DOHH2 (cell line): ENCODE measurements at regions not wholly inside any gene's neighbourhood (a gene's known extent, or its start where the extent isn't known, plus 50 kb on each side); places are given as distances from the start of the nearest gene placed in this dataset.

Experiments used
- H3F3A ChIP-seq: fragments of 200-600 bp; sonication (generic), shearing (Covaris generic); 2 replicates; pipeline ENCODE4 v1.6.0; 2016; ENCODE audit warnings: antibody characterized with exemption, mild to moderate bottlenecking; ENCODE audit not compliant: control insufficient read depth, insufficient read depth
- H3K27ac ChIP-seq: fragments of 200-600 bp; sonication (generic); 2 replicates; pipeline ENCODE4 v1.5.1; 2014; ENCODE audit warnings: low read depth, mild to moderate bottlenecking, low read length, moderate library complexity
- H3K27me3 ChIP-seq: fragments of 200-600 bp; sonication (generic); 2 replicates; pipeline ENCODE4 v1.6.1; 2014; ENCODE audit warnings: mild to moderate bottlenecking, low read length, mixed read lengths; ENCODE audit not compliant: control insufficient read depth
- H3K36me3 ChIP-seq: fragments of 200-600 bp; sonication (generic); 2 replicates; pipeline ENCODE4 v1.6.1; 2014; ENCODE audit warnings: mild to moderate bottlenecking, low read length, moderate library complexity, mixed read lengths; ENCODE audit not compliant: control insufficient read depth
- H3K4me1 ChIP-seq: fragments of 200-600 bp; sonication (generic); 2 replicates; pipeline ENCODE4 v1.6.1; 2014; ENCODE audit warnings: mild to moderate bottlenecking, low read length, mixed read lengths; ENCODE audit not compliant: control insufficient read depth
- H3K4me2 ChIP-seq: fragments of 200-600 bp; sonication (generic); 2 replicates; pipeline ENCODE4 v1.6.0; 2014; ENCODE audit warnings: mild to moderate bottlenecking, low read length, moderate library complexity
- H3K4me3 ChIP-seq: fragments of 200-600 bp; sonication (generic); 2 replicates; pipeline ENCODE4 v1.5.1; 2014; ENCODE audit warnings: mild to moderate bottlenecking, low read length, mixed read lengths
- H3K79me2 ChIP-seq: fragments of 200-600 bp; sonication (generic); 2 replicates; pipeline ENCODE4 v1.6.1; 2014; ENCODE audit warnings: mild to moderate bottlenecking, low read length, mixed read lengths; ENCODE audit not compliant: control insufficient read depth
- H3K9me2 ChIP-seq: fragments of 200-600 bp; sonication (generic); replicated peaks from 2 replicates; pipeline ENCODE4 v1.6.1; 2014; ENCODE audit warnings: mild to moderate bottlenecking, low read length, mixed read lengths; ENCODE audit not compliant: control insufficient read depth
- H3K9me3 ChIP-seq: fragments of 200-600 bp; sonication (generic); 2 replicates; pipeline ENCODE4 v1.6.1; 2014; ENCODE audit warnings: antibody characterized with exemption, low read length, mixed read lengths; ENCODE audit not compliant: control insufficient read depth, insufficient read depth
- H4K20me1 ChIP-seq: fragments of 200-600 bp; sonication (generic); 2 replicates; pipeline ENCODE4 v1.6.0; 2014; ENCODE audit warnings: low read depth, mild to moderate bottlenecking, antibody characterized with exemption, low read length, moderate library complexity; ENCODE audit not compliant: control insufficient read depth, insufficient read depth
- EZH2phosphoT487 ChIP-seq: fragments of 200-600 bp; sonication (generic); IDR thresholded peaks from 2 replicates; pipeline ENCODE4 v1.6.1; 2017; ENCODE audit warnings: borderline replicate concordance, mild to moderate bottlenecking, antibody characterized with exemption, low read length, moderate library complexity, mixed read lengths
- TF ChIP-seq, protein P1 (sequence below): fragments of 200-600 bp; sonication (generic); IDR thresholded peaks from one replicate; pipeline ENCODE4 v1.5.1; 2014; ENCODE audit warnings: antibody characterized with exemption, mild to moderate bottlenecking, low read depth, low read length; ENCODE audit not compliant: poor library complexity, severe bottlenecking

DNA sequence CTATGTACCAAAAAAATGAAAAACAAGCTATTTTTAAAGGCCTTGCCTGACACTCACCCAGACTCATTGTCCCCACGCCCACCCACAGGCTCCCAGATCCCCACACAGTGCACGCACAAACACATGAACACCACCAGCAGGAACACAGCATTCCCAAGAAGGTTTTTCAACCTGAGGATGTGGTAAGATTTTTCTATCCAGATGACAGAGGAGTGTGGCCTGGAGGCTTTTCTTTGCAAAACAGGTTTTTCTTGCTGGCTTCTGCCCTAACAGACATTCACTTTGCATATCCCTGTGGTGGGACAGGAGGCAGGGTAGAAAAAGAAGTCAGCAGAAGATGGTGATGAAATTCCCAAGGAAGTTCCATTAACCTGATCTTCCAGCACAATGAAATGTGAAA, 97.8 kb downstream of the KLF12 start:
- Histone ChIP-seq H3K27me3 (no peaks in the 10 kb centered on the region), H4K20me1 (no peaks in the 10 kb centered on the region), H3K79me2 (peaks cover 60% of the 10 kb centered on the region), H3K4me1 (peaks cover 15% of the 10 kb centered on the region), H3K27ac (no peak overlapping the region), H3K36me3 (no peaks in the 10 kb centered on the region), H3K4me3 (no peak overlapping the region), H3F3A (no peaks in the 10 kb centered on the region), H3K9me2 (no peaks in the 10 kb centered on the region), H3K9me3 (no peaks in the 10 kb centered on the region), H3K4me2 (no peak overlapping the region)
- TF ChIP-seq, protein P1, sequence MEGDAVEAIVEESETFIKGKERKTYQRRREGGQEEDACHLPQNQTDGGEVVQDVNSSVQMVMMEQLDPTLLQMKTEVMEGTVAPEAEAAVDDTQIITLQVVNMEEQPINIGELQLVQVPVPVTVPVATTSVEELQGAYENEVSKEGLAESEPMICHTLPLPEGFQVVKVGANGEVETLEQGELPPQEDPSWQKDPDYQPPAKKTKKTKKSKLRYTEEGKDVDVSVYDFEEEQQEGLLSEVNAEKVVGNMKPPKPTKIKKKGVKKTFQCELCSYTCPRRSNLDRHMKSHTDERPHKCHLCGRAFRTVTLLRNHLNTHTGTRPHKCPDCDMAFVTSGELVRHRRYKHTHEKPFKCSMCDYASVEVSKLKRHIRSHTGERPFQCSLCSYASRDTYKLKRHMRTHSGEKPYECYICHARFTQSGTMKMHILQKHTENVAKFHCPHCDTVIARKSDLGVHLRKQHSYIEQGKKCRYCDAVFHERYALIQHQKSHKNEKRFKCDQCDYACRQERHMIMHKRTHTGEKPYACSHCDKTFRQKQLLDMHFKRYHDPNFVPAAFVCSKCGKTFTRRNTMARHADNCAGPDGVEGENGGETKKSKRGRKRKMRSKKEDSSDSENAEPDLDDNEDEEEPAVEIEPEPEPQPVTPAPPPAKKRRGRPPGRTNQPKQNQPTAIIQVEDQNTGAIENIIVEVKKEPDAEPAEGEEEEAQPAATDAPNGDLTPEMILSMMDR: no peak
- no peak for TF ChIP-seq EZH2phosphoT487

DNA sequence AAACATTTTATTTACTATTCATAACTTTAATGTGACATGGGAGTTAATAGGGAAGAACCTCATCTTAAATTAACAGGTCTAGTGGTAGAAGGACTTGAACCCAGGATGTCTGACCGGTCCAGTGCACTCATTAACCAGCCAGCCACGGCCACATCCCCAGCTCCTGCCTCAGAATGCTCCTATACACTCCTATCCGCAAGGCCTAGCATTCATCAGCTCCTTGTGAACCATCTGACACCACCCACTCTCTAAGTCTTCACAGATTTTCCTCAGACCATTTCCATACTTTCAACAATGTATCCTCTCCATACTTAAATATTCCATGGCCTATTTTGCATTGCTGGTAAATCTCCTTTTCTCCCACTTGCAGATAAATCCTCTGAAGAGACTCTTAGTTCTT, 98.3 kb downstream of the KLF12 start:
- Histone ChIP-seq H3K4me1 (peaks cover 12% of the 10 kb centered on the region), H3K36me3 (no peaks in the 10 kb centered on the region), H3K79me2 (peaks cover 55% of the 10 kb centered on the region), H3K9me2 (no peaks in the 10 kb centered on the region), H3K4me3 (no peak overlapping the region), H3K27me3 (no peaks in the 10 kb centered on the region), H3K27ac (no peak overlapping the region), H4K20me1 (no peaks in the 10 kb centered on the region), H3F3A (no peaks in the 10 kb centered on the region; the same call in 1 of the 2 replicates), H3K4me2 (no peak overlapping the region), H3K9me3 (no peaks in the 10 kb centered on the region)
- TF ChIP-seq EZH2phosphoT487: no peak
- TF ChIP-seq, protein P1: no peak

DNA sequence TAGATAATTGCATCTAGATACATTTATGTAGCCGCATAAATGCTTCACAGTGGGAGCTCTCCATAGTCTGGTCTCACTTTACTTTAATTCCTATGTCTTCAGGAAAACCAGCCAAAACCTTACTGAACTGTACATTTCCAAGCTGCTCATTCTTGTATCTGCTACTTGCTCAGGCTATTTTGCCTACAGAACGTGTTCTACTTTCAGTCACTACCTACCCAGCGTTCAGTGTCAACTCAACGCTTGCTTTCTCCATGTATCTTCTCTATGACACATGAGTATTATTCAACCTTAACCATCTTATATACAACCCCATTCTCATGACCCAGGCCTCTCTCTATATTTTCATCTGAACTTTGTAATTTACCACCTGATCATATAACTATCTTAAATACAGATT, 101.9 kb downstream of the KLF12 start:
- Histone ChIP-seq H3K27me3 (no peaks in the 10 kb centered on the region), H3K79me2 (peaks cover 32% of the 10 kb centered on the region), H3K27ac (no peak overlapping the region), H3K4me3 (no peak overlapping the region), H3F3A (no peaks in the 10 kb centered on the region; the same call in 1 of the 2 replicates), H3K4me2 (no peak overlapping the region), H3K36me3 (no peaks in the 10 kb centered on the region), H3K9me2 (no peaks in the 10 kb centered on the region), H3K9me3 (no peaks in the 10 kb centered on the region), H4K20me1 (no peaks in the 10 kb centered on the region), H3K4me1 (peaks cover 15% of the 10 kb centered on the region)
- no peak for TF ChIP-seq EZH2phosphoT487
- TF ChIP-seq, protein P1: no peak
